BLaER1 treated with 17β-estradiol and CSF1 and Interleukin-3, amounts not matched to agents 10 nM and 100 nM (cell line): ENCODE measurements at regions not wholly inside any gene's neighbourhood (a gene's known extent, or its start where the extent isn't known, plus 50 kb on each side); places are given as distances from the start of the nearest gene placed in this dataset.
A peak's percentile ranks its signal among the peaks of the same experiment; 100 is the strongest.

Experiments
- H3K27ac ChIP-seq, 11 experiments: shearing (Covaris generic); formaldehyde crosslinking; 2 replicates each; pipeline ENCODE4 v1.8.1; 2022
- H3K27me3 ChIP-seq, 11 experiments: shearing (Covaris generic); formaldehyde crosslinking; 2 replicates each; pipeline ENCODE4 v1.8.1; 2022
- H3K36me3 ChIP-seq, 11 experiments: shearing (Covaris generic); formaldehyde crosslinking; 2 replicates each; pipeline ENCODE4 v1.8.1; 2022
- H3K4me1 ChIP-seq, 10 experiments: shearing (Covaris generic); formaldehyde crosslinking; 2 replicates each; pipeline ENCODE4 v1.8.1; 2022
- H3K4me2 ChIP-seq, 11 experiments: shearing (Covaris generic); formaldehyde crosslinking; 2 replicates each; pipeline ENCODE4 v1.8.1; 2022
- H3K4me3 ChIP-seq, 10 experiments: shearing (Covaris generic); formaldehyde crosslinking; 2 replicates each; pipeline ENCODE4 v1.8.1; 2022
- H3K9ac ChIP-seq, 11 experiments: shearing (Covaris generic); formaldehyde crosslinking; 2 replicates each; pipeline ENCODE4 v1.8.1; 2022
- H3K9me3 ChIP-seq, 11 experiments: shearing (Covaris generic); formaldehyde crosslinking; replicated peaks in 1 of 11; 2 replicates each; pipeline ENCODE4 v1.8.1; 2022
- H4K20me1 ChIP-seq, 11 experiments: shearing (Covaris generic); formaldehyde crosslinking; 2 replicates each; pipeline ENCODE4 v1.8.1; 2022
- Cebpa-rat ChIP-seq, 11 experiments: shearing (Covaris generic); IDR thresholded peaks; 2 replicates each; pipeline ENCODE4 v1.8.1; 2022

DNA sequence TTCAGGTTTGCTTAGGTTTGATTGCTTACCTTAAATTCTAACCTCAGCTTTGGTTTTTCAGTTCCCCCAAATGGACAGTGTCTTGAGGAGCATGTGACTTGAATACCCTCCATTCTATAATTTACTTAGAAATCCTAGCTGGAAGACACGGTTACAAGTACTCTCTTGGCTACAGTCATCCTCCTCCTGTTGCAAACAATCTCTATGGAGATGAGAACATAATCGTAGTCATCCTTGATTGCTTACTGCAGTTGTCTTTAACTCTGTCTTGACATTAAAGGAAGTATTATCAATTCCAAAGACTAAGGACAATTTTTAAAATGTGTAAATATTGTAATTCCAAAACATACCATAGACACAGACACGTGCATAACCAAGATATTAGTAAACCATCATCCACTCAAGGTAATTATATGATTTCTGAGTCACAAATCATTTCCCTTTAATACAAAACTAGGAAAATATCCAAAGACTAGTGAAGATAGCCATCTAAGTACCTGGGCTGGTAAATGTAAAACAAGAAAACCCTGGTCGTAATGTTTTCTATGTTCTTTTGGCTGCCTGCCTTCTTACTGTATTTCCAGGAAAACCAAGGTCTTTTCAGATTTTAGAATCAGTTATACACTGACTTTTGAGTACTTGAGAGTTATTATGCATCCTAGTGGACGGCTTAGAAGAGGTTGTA lies 149.9 kb downstream of the CHRM3 start:
- H3K4me2 ChIP-seq: no peak overlapping the region
- H3K27me3 ChIP-seq: no peaks in the 10 kb centered on the region
- no peak overlapping the region for H3K9ac ChIP-seq
- no peak for TF ChIP-seq Cebpa-rat (IDR thresholded peaks at IDR 0.05)
- peaks cover 7 to 18% (median 12%) of the 10 kb centered on the region in 10 experiments; a peak in 17 of 20 replicates for H3K4me1 ChIP-seq
- H3K4me3 ChIP-seq: no peak overlapping the region
- H3K36me3 ChIP-seq: no peaks in the 10 kb centered on the region
- H3K9me3 ChIP-seq: no peaks in the 10 kb centered on the region
- no peak overlapping the region for H3K27ac ChIP-seq
- no peaks in the 10 kb centered on the region for H4K20me1 ChIP-seq

DNA sequence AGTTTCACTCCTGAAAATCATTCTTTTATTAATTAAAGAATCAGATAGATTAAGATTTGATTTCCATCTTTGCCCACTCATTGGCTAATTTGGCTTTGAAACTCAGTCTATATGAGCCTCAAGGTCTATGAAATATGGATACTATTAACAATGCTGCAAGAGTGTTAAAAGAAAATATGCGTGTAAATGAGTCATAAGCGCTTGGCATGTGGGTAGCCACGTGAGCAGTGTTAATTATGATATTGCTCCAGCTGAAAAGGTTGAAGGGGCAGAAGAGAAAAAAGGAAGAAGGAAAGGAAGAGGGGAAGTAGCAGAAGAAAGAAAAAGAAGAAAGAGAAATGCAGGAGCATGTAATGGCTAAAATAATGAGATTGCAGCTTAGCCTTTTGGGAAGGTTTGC lies 151.4 kb downstream of the CHRM3 start:
- Histone ChIP-seq H3K9me3 (no peaks in the 10 kb centered on the region), H3K4me3 (no peak overlapping the region), H3K27me3 (no peaks in the 10 kb centered on the region), H3K4me1 (peaks cover 7 to 18% (median 12%) of the 10 kb centered on the region in 10 experiments; a peak in 17 of 20 replicates), H3K9ac (no peak overlapping the region), H3K4me2 (peak overlapping the region in 3 of 11 experiments; percentile 8 to 37 (median 10); a peak in 2 of 22 replicates), H3K27ac (no peak overlapping the region), H3K36me3 (no peaks in the 10 kb centered on the region), H4K20me1 (no peaks in the 10 kb centered on the region)
- no peak for TF ChIP-seq Cebpa-rat (IDR thresholded peaks at IDR 0.05)

DNA sequence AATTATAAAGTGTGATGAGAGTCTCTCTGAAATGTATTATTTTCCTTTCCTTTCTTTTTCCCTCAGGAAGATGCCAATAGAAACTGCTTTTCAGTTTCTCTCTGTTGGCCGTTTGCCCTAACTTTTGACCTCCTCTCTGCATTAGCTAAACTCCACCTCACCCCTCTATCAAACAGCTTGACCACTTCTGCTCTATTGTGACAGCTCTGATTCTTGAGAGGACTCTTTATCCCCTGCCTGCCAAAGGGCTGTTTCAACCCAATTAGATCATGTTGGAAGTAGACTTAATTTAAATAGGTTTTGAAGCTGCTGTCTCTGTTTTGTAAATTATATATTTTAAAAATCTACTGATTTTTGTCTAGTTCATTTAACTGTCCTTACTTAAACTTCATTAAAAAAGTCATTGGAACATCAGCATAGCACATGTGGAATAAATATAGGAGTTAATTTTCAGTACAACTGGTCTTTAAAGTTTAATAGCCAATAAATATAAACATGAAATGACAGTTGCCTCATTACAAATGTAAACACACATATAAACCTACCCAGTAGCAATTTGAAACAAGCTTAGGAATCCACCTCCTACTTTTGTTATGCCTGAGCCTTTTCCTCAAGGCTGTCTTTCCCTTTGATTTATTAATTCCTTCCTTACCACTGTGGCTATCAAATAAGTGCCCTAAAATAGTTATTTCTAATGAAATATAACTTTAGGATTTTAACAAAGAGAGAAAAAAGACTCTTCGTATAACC lies 152.0 kb downstream of the CHRM3 start:
- no peaks in the 10 kb centered on the region for H3K36me3 ChIP-seq
- H3K4me1 ChIP-seq: peaks cover 7 to 18% (median 12%) of the 10 kb centered on the region in 10 experiments; a peak in 17 of 20 replicates
- no peak overlapping the region for H3K4me3 ChIP-seq
- no peaks in the 10 kb centered on the region for H3K27me3 ChIP-seq
- no peaks in the 10 kb centered on the region for H4K20me1 ChIP-seq
- no peak for TF ChIP-seq Cebpa-rat (IDR thresholded peaks at IDR 0.05)
- H3K9me3 ChIP-seq: no peaks in the 10 kb centered on the region
- H3K9ac ChIP-seq: no peak overlapping the region
- no peak overlapping the region for H3K27ac ChIP-seq
- peak overlapping the region in 3 of 11 experiments; percentile 8 to 37 (median 10); a peak in 1 of 22 replicates for H3K4me2 ChIP-seq

DNA sequence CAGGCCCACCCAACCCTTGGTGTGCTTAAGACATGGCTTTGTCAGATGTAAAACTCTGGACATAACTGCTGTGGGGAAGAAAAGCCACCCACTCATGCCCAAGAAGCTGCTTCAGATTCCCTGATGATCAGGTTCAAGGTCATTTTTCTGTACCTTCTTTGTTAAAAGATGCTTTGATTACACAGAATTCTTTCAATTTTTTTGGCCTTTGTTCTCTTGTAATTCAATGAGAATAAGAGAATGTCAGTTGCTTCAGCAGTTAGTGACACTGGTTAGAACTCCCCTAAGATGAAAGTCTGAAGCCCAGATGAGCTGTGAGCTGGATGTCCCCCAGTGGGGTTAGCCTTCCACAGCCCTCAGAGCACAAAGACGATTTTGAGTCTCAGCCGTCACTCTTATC lies 152.7 kb downstream of the CHRM3 start:
- Histone ChIP-seq H3K4me1 (peaks cover 7 to 18% (median 12%) of the 10 kb centered on the region in 10 experiments; a peak in 17 of 20 replicates), H3K4me3 (no peak overlapping the region), H3K4me2 (peak overlapping the region in 1 of 11 experiments; percentile 22; a peak in 3 of 22 replicates), H3K27me3 (no peaks in the 10 kb centered on the region), H4K20me1 (no peaks in the 10 kb centered on the region), H3K27ac (no peak overlapping the region), H3K9ac (no peak overlapping the region), H3K9me3 (no peaks in the 10 kb centered on the region), H3K36me3 (no peaks in the 10 kb centered on the region)
- TF ChIP-seq Cebpa-rat (IDR thresholded peaks at IDR 0.05): no peak

DNA sequence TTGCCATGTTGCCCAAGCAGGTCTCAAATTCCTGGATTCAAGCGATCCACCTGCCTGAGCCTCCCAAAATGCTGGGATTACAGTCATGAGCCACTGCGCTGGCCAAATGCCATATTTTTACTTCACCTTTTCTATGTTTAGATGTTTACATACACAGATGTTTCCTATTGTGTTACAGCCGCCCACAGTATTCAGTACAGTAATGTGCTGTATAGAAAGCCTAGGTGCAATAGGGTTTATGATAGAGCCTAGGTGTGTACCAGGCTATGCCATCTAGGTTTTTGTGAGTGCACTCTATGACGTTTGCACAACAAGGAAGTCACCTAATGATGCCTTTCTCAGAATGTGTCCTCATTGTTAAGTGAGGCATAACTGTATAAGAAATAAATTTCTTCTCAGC lies 153.4 kb downstream of the CHRM3 start:
- H3K4me1 ChIP-seq: peaks cover 7 to 18% (median 12%) of the 10 kb centered on the region in 10 experiments; a peak in 17 of 20 replicates
- no peaks in the 10 kb centered on the region for H3K27me3 ChIP-seq
- H3K4me3 ChIP-seq: no peak overlapping the region
- no peaks in the 10 kb centered on the region for H3K36me3 ChIP-seq
- H3K9me3 ChIP-seq: no peaks in the 10 kb centered on the region
- no peak overlapping the region for H3K27ac ChIP-seq
- peak overlapping the region in 10 of 11 experiments; percentile 5 to 48 (median 28); a peak in 13 of 22 replicates for H3K4me2 ChIP-seq
- no peak overlapping the region for H3K9ac ChIP-seq
- no peak for TF ChIP-seq Cebpa-rat (IDR thresholded peaks at IDR 0.05)
- no peaks in the 10 kb centered on the region for H4K20me1 ChIP-seq

DNA sequence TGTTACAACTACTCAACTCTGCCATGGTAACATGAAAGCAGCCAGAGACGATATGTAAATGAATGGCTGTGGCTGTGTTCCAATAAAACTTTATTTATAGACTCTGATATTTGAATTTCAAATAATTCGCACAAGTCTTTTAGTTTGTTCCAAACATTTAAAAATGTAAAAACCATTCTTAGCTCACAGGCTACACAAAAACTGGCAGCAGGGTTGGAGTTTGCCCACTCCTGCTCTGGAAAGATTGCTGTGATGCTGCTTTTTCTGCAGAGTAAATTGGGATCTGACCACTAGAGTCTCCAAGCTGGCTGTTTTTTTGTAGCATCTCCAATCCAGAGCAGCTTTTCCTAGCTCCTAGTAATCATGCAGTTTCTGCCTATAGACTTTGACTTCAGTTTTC lies 157.5 kb downstream of the CHRM3 start:
- H3K4me1 ChIP-seq: peaks cover 0 to 13% (median 8%) of the 10 kb centered on the region in 10 experiments; a peak in 13 of 20 replicates
- H4K20me1 ChIP-seq: no peaks in the 10 kb centered on the region
- H3K9ac ChIP-seq: no peak overlapping the region
- no peak overlapping the region for H3K4me3 ChIP-seq
- no peak overlapping the region for H3K27ac ChIP-seq
- H3K9me3 ChIP-seq: peaks cover 0 to 6% (median 3%) of the 10 kb centered on the region in 11 experiments; a peak in 6 of 22 replicates
- H3K27me3 ChIP-seq: no peaks in the 10 kb centered on the region
- no peaks in the 10 kb centered on the region for H3K36me3 ChIP-seq
- no peak for TF ChIP-seq Cebpa-rat (IDR thresholded peaks at IDR 0.05)
- no peak overlapping the region for H3K4me2 ChIP-seq

DNA sequence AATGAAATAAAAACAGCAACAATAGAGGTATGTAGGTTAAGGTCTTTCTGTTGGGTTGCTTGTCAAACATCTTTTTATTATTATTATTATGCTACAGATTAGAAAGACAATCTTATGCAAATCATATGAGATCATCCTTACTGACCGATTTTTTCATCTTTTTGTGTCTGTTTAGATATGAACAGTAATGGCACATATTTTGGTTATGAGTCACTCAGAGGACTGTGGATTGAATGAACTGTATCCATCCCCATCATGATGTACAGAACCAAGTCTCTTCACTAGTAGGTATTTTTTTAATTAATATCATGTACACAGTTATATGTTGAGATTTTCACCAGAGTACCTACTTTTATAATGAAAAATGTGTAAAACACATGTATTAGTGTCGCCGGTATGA lies 159.1 kb downstream of the CHRM3 start:
- Histone ChIP-seq H3K9me3 (peaks cover 0 to 16% (median 7%) of the 10 kb centered on the region in 11 experiments; a peak in 6 of 22 replicates), H3K27ac (no peak overlapping the region), H3K27me3 (no peaks in the 10 kb centered on the region), H3K4me1 (no peaks in the 10 kb centered on the region; a peak in 1 of 20 replicates), H3K4me3 (no peak overlapping the region), H3K4me2 (no peak overlapping the region), H3K36me3 (no peaks in the 10 kb centered on the region), H3K9ac (no peak overlapping the region), H4K20me1 (no peaks in the 10 kb centered on the region)
- TF ChIP-seq Cebpa-rat (IDR thresholded peaks at IDR 0.05): no peak

DNA sequence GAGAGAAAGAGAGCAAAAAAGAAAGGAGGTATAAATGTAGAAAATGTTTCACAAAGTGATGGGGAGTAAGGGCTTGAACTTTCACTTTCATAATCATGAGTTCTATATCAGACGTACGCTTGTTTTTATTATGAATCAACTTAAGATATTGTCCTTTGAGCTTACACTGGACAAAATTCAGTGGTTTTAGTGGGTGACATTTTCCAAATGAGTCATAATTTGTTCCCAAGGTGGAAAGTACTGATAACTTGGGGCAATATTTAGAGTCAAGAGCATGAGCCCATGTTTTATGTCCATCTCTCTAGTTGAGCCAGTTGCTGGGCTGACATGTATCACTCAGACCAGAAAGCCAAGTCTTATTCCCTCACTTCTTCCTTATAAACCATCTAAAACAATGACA lies 161.6 kb downstream of the CHRM3 start:
- H3K4me1 ChIP-seq: no peaks in the 10 kb centered on the region
- H3K4me2 ChIP-seq: no peak overlapping the region
- no peak overlapping the region for H3K9ac ChIP-seq
- H3K9me3 ChIP-seq: peaks cover 0 to 16% (median 7%) of the 10 kb centered on the region in 11 experiments; a peak in 6 of 22 replicates
- no peak overlapping the region for H3K27ac ChIP-seq
- TF ChIP-seq Cebpa-rat (IDR thresholded peaks at IDR 0.05): no peak
- no peaks in the 10 kb centered on the region for H3K27me3 ChIP-seq
- no peaks in the 10 kb centered on the region for H3K36me3 ChIP-seq
- H4K20me1 ChIP-seq: no peaks in the 10 kb centered on the region
- H3K4me3 ChIP-seq: no peak overlapping the region

DNA sequence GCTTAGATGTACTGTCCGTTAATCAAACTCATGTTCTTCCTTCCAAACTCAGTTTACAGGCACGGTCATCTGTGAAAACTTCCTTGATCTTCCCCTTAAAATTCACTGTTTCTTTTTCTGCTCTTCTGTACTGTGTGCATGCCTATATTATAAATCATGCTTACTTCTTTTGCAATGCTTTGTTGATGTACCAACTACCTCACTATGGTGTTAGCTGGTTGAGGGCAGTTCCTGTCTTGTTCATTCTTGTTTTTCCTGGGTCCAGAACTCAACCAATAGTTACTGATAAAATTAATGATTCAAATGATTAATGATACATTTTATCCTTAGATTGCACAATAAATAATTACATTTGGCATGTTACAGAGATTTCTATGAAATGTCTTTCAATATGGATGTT lies 163.8 kb downstream of the CHRM3 start:
- Histone ChIP-seq H3K36me3 (no peaks in the 10 kb centered on the region), H3K9ac (no peak overlapping the region), H4K20me1 (no peaks in the 10 kb centered on the region), H3K4me2 (no peak overlapping the region), H3K9me3 (peaks cover 0 to 16% (median 7%) of the 10 kb centered on the region in 11 experiments; a peak in 6 of 22 replicates), H3K27me3 (no peaks in the 10 kb centered on the region), H3K4me1 (no peaks in the 10 kb centered on the region), H3K27ac (no peak overlapping the region), H3K4me3 (no peak overlapping the region)
- TF ChIP-seq Cebpa-rat (IDR thresholded peaks at IDR 0.05): no peak
